ENCODE measurements at regions not wholly inside any gene's neighbourhood (a gene's known extent, or its start where the extent isn't known, plus 50 kb on each side); places are given as distances from the start of the nearest gene placed in this dataset.
"Not testable (repeated sequence)": the region's sequence is repeated elsewhere in the genome, so short reads cannot be mapped to it uniquely, and the experiment has no call there.

DNA sequence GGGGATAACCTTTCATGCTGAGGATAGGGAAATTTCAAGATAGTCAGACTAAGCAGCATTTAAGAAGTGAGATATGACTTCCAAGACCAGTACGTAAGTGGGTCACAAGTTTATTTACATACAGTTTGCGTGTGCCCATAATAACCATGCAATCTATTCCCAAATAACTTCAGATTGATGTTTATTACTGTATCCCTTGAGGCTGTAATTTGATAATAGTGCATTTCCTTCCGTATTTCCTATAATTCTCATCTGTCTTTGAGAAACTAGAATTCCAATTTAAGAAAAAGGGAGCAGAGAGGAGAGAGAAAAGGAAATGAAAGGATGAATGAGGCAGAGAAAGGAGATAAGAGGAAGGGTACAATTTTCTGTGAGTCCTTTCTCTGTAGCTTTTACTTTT lies 1073.1 kb downstream of the EPHA3 start:
- DNase-seq, result no peak
- TF ChIP-seq, protein P1, sequence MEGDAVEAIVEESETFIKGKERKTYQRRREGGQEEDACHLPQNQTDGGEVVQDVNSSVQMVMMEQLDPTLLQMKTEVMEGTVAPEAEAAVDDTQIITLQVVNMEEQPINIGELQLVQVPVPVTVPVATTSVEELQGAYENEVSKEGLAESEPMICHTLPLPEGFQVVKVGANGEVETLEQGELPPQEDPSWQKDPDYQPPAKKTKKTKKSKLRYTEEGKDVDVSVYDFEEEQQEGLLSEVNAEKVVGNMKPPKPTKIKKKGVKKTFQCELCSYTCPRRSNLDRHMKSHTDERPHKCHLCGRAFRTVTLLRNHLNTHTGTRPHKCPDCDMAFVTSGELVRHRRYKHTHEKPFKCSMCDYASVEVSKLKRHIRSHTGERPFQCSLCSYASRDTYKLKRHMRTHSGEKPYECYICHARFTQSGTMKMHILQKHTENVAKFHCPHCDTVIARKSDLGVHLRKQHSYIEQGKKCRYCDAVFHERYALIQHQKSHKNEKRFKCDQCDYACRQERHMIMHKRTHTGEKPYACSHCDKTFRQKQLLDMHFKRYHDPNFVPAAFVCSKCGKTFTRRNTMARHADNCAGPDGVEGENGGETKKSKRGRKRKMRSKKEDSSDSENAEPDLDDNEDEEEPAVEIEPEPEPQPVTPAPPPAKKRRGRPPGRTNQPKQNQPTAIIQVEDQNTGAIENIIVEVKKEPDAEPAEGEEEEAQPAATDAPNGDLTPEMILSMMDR (IDR thresholded peaks at IDR 0.05), result no peak
- TF ChIP-seq POLR2AphosphoS5 (IDR thresholded peaks at IDR 0.05), result no peak
- TF ChIP-seq POLR2A (IDR thresholded peaks at IDR 0.05), result no peak
- TF ChIP-seq EP300 (IDR thresholded peaks at IDR 0.05), result no peak

DNA sequence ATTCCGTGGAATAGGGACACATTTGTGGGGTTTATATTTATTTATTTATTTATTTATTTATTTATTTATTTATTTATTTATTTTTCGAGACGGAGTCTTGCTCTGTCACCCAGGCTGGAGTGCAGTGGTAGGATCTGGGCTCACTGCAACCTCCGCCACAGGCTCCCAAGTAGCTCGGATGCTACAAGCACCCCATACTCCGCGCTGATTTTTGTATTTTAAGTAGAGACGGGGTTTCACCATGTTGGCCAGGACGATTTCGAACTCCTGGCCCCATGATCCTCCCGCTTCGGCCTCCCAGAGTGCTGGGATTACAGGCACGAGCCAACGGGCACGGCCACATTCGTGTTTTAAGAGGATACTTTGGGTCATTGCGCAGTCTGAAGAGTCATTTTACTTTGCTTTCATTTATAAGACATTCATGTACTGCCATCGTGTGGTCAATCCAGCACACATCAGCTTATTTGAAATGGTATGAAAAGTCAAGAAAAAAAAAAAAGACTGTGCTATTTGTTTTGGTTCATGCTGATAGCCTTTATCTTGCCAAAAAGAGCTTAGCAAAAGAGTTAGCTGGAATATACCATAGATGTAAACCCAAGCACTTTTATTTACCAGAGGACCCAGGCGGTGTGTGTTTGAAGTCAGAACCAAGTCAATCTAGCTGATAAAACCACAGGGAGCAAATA lies 1075.0 kb downstream of the EPHA3 start:
- not testable (repeated sequence) for H3K9me3 ChIP-seq, H3K4me1 ChIP-seq, H3K27me3 ChIP-seq, H3K27ac ChIP-seq, H3K36me3 ChIP-seq
- peak overlapping the region in 1 of 4 donors; percentile 5 for H3K4me3 ChIP-seq
- ATAC-seq (ENCODE audit: low FRiP score in 2 of 2), result peak; percentile 75 to 88
- WGBS, 2 donors, result 35% methylated on average over 19 of the region's 19 CpGs
- peak in 1 of 2 donors; percentile 20 for DNase-seq
- TF ChIP-seq, protein P1 (IDR thresholded peaks at IDR 0.05), result peak in 2 of 6 experiments; percentile 13 to 35

More for the DNA sequence above, 1073.1 kb downstream of the EPHA3 start:
- Histone ChIP-seq H3K27ac (no peak overlapping the region), H3K4me3 (no peak overlapping the region), H3K4me1 (no peaks in the 10 kb centered on the region), H3K36me3 (no peaks in the 10 kb centered on the region), H3K9me3 (no peaks in the 10 kb centered on the region), H3K27me3 (no peaks in the 10 kb centered on the region)
- no peak for ATAC-seq (ENCODE audit: low FRiP score in 2 of 2)
- WGBS, 2 donors, result 43 to 58% methylated on average over 3 of the region's 3 CpGs

DNA sequence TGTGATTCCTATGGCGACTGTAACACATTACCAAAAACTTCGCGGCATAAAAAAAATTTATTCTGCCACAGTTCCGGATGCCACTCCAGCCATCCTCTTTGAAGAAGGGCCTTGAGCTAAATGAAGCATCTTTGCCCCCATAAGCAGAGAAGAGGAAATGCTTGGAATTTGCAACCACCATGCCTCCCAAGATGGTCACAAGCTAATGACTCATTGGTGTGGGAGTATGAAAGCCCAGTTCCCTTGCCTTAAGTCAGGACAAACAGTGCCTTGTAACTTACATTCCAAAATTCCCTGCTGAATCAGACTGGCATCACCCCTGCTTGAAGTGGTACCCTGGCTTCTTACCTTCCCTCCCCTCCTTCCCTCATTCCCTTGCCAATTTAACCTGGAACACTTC lies 1077.4 kb downstream of the EPHA3 start:
- no peaks in the 10 kb centered on the region for H3K4me1 ChIP-seq
- TF ChIP-seq, protein P1 (IDR thresholded peaks at IDR 0.05), result no peak
- TF ChIP-seq EP300 (IDR thresholded peaks at IDR 0.05) (no peak), POLR2AphosphoS5 (IDR thresholded peaks at IDR 0.05) (no peak), POLR2A (IDR thresholded peaks at IDR 0.05) (no peak)
- H3K4me3 ChIP-seq, result no peak overlapping the region
- 91 to 96% methylated on average over 4 of the region's 4 CpGs for WGBS, 2 donors
- no peaks in the 10 kb centered on the region for H3K36me3 ChIP-seq
- H3K9me3 ChIP-seq, result no peaks in the 10 kb centered on the region
- ATAC-seq (ENCODE audit: low FRiP score in 2 of 2) (no peak), DNase-seq (no peak)
- no peaks in the 10 kb centered on the region for H3K27me3 ChIP-seq
- no peak overlapping the region for H3K27ac ChIP-seq

GRCh38 chr3:90197383-90197782 lies 1090.0 kb downstream of the EPHA3 start:
- H3K4me3 ChIP-seq; H3K27ac ChIP-seq; H3K27me3 ChIP-seq; H3K36me3 ChIP-seq; H3K4me1 ChIP-seq; ATAC-seq (ENCODE audit: low FRiP score in 2 of 2); DNase-seq; H3K9me3 ChIP-seq: not testable (repeated sequence)
- 90 to 93% methylated on average over 4 of the region's 4 CpGs for WGBS, 2 donors

- H3K27ac ChIP-seq; H3K4me1 ChIP-seq; ATAC-seq (ENCODE audit: low FRiP score in 2 of 2); H3K4me3 ChIP-seq; H3K27me3 ChIP-seq; DNase-seq; H3K36me3 ChIP-seq; H3K9me3 ChIP-seq: not testable (repeated sequence)
- 38 to 40% methylated on average over 2 of the region's 2 CpGs for WGBS, 2 donors
Observed at GRCh38 chr3:90202931-90203330, 1095.5 kb downstream of the EPHA3 start.

DNA sequence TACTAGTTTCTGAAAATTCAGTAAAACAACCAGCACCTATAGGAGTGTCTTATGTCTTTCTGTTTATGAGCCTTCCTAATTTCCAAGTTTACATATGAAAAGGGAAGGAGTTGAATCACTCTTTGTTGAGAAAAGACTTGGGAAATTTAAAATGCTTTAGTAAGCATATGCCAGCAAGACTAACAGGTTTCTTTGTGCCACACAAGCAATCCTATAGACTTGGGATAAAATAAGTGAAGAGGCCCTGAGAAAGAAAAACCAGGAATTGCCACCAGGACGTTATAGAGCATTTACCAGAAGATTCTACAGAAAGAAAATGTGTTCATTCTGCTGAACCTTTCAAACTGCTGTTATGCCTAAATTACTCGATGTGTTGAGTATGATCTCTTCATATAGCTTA lies 1099.1 kb downstream of the EPHA3 start:
- H3K9me3 ChIP-seq; H3K4me1 ChIP-seq; ATAC-seq (ENCODE audit: low FRiP score in 2 of 2); H3K36me3 ChIP-seq; H3K27ac ChIP-seq; DNase-seq; H3K27me3 ChIP-seq; H3K4me3 ChIP-seq: not testable (repeated sequence)
- WGBS, 2 donors, result 60 to 70% methylated on average over 2 of the region's 2 CpGs

DNA sequence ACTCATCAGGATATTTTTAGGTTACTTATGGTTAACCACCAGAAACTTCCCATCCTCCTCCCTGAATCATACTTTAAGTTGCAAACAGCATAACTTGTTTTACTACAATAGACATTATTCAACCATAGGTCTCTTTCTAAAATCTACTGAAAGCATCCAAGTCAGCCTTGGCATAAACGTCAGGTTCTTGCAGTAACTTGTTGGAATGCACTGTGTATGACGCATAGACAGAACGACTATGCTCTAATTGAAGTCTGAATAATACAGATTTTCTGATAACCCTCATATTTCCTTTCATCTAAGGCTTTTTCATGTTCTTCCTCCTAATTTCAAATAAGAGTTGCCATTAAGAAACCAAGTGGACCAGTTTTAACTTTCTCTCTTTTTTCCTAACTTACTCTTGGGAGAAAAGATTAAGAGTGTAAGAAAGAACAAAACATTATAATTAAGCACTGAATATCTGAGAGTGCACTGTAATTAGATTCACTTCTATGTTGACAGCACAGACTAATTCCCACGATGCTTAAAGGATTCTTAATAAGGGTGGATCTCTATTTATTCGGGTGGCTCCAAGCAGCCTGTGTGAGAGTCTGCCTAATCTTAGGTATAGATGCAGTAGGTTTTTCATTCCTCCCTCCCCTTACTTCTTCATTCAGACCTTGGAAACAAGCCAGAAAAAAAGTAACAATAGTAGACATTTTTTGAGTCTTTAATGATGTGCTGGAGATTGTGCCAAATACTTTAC lies 1100.1 kb downstream of the EPHA3 start:
- H3K4me1 ChIP-seq; H3K27ac ChIP-seq; H3K36me3 ChIP-seq; H3K9me3 ChIP-seq; DNase-seq; H3K27me3 ChIP-seq; ATAC-seq (ENCODE audit: low FRiP score in 2 of 2); H3K4me3 ChIP-seq: not testable (repeated sequence)
- WGBS, 2 donors, result 79 to 85% methylated on average over 5 of the region's 5 CpGs
